Ovary (tissue), 7 donors: ENCODE measurements at regions not wholly inside any gene's neighbourhood (a gene's known extent, or its start where the extent isn't known, plus 50 kb on each side); places are given as distances from the start of the nearest gene placed in this dataset.

ENCODE experiments used
- DNase-seq, 5 donors: peaks; one replicate each; pipeline ENCODE4 v3.0.0-alpha.2; 2019 to 2020
- H3K27ac ChIP-seq, 2 donors: fragments of 200-600 bp; one replicate each; pipeline versions ENCODE4 v1.5.1 to v1.8.0; 2019 to 2022
- H3K27me3 ChIP-seq: fragments of 200-600 bp; one replicate; pipeline ENCODE4 v1.8.0; 2022
- H3K36me3 ChIP-seq: fragments of 200-600 bp; sonication (generic); one replicate; pipeline ENCODE4 v1.5.1; 2019
- H3K4me1 ChIP-seq: one replicate; pipeline ENCODE4 v1.8.1; 2013; ENCODE audit warnings: mild to moderate bottlenecking, moderate library complexity; ENCODE audit not compliant: insufficient read depth
- H3K4me3 ChIP-seq: fragments of 200-600 bp; sonication (generic); one replicate; pipeline ENCODE4 v1.5.1; 2017
- H3K9me3 ChIP-seq, 2 donors: fragments of 200-600 bp in 1 of 2; sonication (generic) in 1 of 2; one replicate each; pipeline versions ENCODE4 v1.5.1 to v1.8.1; 2013 to 2019; ENCODE audit warnings: mild to moderate bottlenecking in 1 of 2, moderate library complexity in 1 of 2
- CTCF ChIP-seq, 3 donors: fragments of 450-650 bp in 2 of 3; fragments of 200-600 bp in 1 of 3; IDR thresholded peaks; one replicate each; pipeline versions ENCODE4 v1.5.1 to v1.8.0; 2016 to 2022; ENCODE audit warnings: antibody characterized with exemption in 3 of 3, mild to moderate bottlenecking in 1 of 3
- EP300 ChIP-seq: sonication (generic); formaldehyde crosslinking; IDR thresholded peaks from one replicate; pipeline ENCODE4 v1.6.1; 2017; ENCODE audit warnings: antibody characterized with exemption
- POLR2A ChIP-seq: fragments of 450-650 bp; IDR thresholded peaks from one replicate; pipeline ENCODE4 v1.6.1; 2017; ENCODE audit warnings: antibody characterized with exemption, mild to moderate bottlenecking, moderate library complexity
- WGBS, 3 donors: extraction: QIAGEN DNeasy Blood & Tissue Kit in 1 of 3; methylation state at CpG; one replicate each; pipeline versions ENCODE4 v1.1.5 to v1.1.7; 2013 to 2017; 5-methylcytosine and 5-hydroxymethylcytosine counted together
- intact Hi-C, 4 donors: fragments of 100-400 bp; cut with DNase I; formaldehyde crosslinking; loops; one replicate each; pipeline versions ENCODE4 v1.11.0 to v1.15.1; 2022 to 2023
- donor health status: DM: no; HTN: no; CAD: no; lungs with moderate emphysema.
- donor health status: DM: no; HTN: no; CAD: no.
- donor health status: Bipolar disorder and iron deficiency.
- donor health status: DM: no; HTN: no; CAD: no.
- donor health status: DM: yes; HTN: yes; CAD: no.

DNA sequence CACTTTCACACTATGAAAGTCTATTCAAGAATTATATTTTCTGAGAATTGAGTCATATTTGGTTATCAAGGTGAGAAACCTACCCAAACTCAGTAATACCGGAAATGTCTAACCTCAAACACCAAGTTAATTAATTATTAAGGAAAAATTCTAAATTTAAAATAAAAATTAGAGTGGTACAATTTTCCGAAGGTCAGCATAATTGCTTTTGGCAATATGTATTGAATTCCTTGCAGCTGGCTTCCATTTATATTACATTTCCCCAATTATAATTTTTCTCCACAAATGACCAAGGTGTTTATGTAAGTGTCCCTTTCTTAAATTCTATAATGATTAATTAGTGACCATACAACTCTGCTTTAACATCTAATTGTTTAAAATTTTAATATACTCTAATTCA lies 316.0 kb upstream of the IRAK1BP1 start:
- intact Hi-C loops: no loop called here
- H3K27me3 ChIP-seq: no peaks in the 10 kb centered on the region
- H3K27ac ChIP-seq: no peak overlapping the region
- no peak for DNase-seq
- WGBS, 3 donors: 81 to 88% (median 86%) methylated on average over 2 of the region's 2 CpGs
- no peaks in the 10 kb centered on the region for H3K4me1 ChIP-seq
- H3K36me3 ChIP-seq: no peaks in the 10 kb centered on the region
- no peaks in the 10 kb centered on the region for H3K9me3 ChIP-seq
- TF ChIP-seq CTCF (IDR thresholded peaks at IDR 0.05): no peak
- no peak for TF ChIP-seq POLR2A
- no peak for TF ChIP-seq EP300
- H3K4me3 ChIP-seq: no peak overlapping the region

- intact Hi-C loops: no loop called here
- Histone ChIP-seq H3K9me3 (no peaks in the 10 kb centered on the region), H3K4me3 (no peak overlapping the region), H3K27ac (no peak overlapping the region), H3K36me3 (no peaks in the 10 kb centered on the region), H3K27me3 (no peaks in the 10 kb centered on the region), H3K4me1 (no peaks in the 10 kb centered on the region)
- no peak for DNase-seq
- TF ChIP-seq EP300 (no peak), CTCF (IDR thresholded peaks at IDR 0.05) (no peak)
- 74 to 93% (median 92%) methylated on average over 3 of the region's 3 CpGs for WGBS, 3 donors
Measured at GRCh38 chr6:78552435-78552834, 314.9 kb upstream of the IRAK1BP1 start.

GRCh38 chr6:78554341-78554740 lies 313.0 kb upstream of the IRAK1BP1 start:
- Histone ChIP-seq H3K4me1 (no peaks in the 10 kb centered on the region), H3K27me3 (no peaks in the 10 kb centered on the region), H3K36me3 (no peaks in the 10 kb centered on the region), H3K4me3 (no peak overlapping the region), H3K27ac (no peak overlapping the region), H3K9me3 (no peaks in the 10 kb centered on the region)
- no peak for DNase-seq
- 70 to 81% (median 78%) methylated on average over 2 of the region's 2 CpGs for WGBS, 3 donors
- intact Hi-C loops: no loop called here
- TF ChIP-seq CTCF (IDR thresholded peaks at IDR 0.05) (no peak), POLR2A (no peak), EP300 (no peak)

DNA sequence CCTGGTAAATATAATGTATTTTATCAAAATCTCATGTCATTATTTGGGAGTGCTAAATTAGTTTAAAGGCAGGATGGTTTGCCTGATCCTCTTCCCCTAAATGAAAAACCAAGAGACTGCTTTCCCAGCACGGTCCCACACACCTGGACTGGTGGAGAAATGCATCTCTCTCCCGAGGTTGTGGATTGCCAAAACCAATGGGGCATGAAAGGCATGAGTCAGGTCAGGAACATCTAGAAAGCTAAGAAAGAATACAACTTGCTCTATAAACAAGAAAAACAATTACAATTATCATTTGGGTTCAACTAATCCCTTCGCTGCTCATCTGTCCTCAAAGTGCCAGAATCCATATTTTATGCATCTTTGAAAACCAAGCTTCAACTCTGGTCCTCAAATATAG lies 308.3 kb upstream of the IRAK1BP1 start:
- 81 to 88% (median 83%) methylated on average over 3 of the region's 3 CpGs for WGBS, 3 donors
- Histone ChIP-seq H3K9me3 (no peaks in the 10 kb centered on the region), H3K36me3 (no peaks in the 10 kb centered on the region), H3K27ac (no peak overlapping the region), H3K27me3 (no peaks in the 10 kb centered on the region), H3K4me1 (no peaks in the 10 kb centered on the region), H3K4me3 (no peak overlapping the region)
- no peak for TF ChIP-seq POLR2A
- no peak for TF ChIP-seq CTCF (IDR thresholded peaks at IDR 0.05)
- no peak for TF ChIP-seq EP300
- DNase-seq: no peak
- intact Hi-C loops: no loop called here

- no peaks in the 10 kb centered on the region for H3K4me1 ChIP-seq
- H3K36me3 ChIP-seq: no peaks in the 10 kb centered on the region
- no peaks in the 10 kb centered on the region for H3K27me3 ChIP-seq
- no peak overlapping the region for H3K27ac ChIP-seq
- no peak for DNase-seq
- no peaks in the 10 kb centered on the region for H3K9me3 ChIP-seq
- TF ChIP-seq EP300: no peak
- TF ChIP-seq CTCF (IDR thresholded peaks at IDR 0.05): no peak
- no peak for TF ChIP-seq POLR2A
- intact Hi-C loops: no loop called here
- no peak overlapping the region for H3K4me3 ChIP-seq
Measured at GRCh38 chr6:78561015-78561414, 306.3 kb upstream of the IRAK1BP1 start.
